HCT116 (cell line): ENCODE measurements at regions not wholly inside any gene's neighbourhood (a gene's known extent, or its start where the extent isn't known, plus 50 kb on each side); places are given as distances from the start of the nearest gene placed in this dataset.

Experiments
- CTCF ChIP-seq, 3 experiments: fragments of 200-600 bp in 1 of 3; sonication (generic) in 1 of 3; IDR thresholded peaks in 2 of 3; conservative IDR thresholded peaks in 1 of 3; 2 replicates each; pipeline ENCODE4 v1.5.1; 2012 to 2017; ENCODE audit warnings: low read depth in 2 of 3, low read length in 2 of 3, antibody characterized with exemption in 1 of 3, borderline replicate concordance in 1 of 3, control low read depth in 1 of 3, mild to moderate bottlenecking in 1 of 3, mixed read lengths in 1 of 3, mixed run types in 1 of 3, moderate library complexity in 1 of 3; ENCODE audit not compliant: insufficient read depth in 1 of 3
- EZH2 ChIP-seq: fragments of 200-600 bp; sonication (generic); IDR thresholded peaks from 2 replicates; pipeline ENCODE4 v1.6.1; 2017; ENCODE audit warnings: antibody characterized with exemption, mixed run types
- EZH2phosphoT487 ChIP-seq: fragments of 200-600 bp; IDR thresholded peaks from 2 replicates; pipeline ENCODE4 v1.6.1; 2018; ENCODE audit warnings: antibody characterized with exemption, borderline replicate concordance
- SIN3A ChIP-seq: IDR thresholded peaks from 2 replicates; pipeline ENCODE4 v1.6.1; 2012; ENCODE audit warnings: low read depth

- TF ChIP-seq CTCF (IDR thresholded peaks at IDR 0.05 in 2 of 3, conservative IDR thresholded peaks at IDR 0.05 in 1 of 3; ENCODE audit: borderline replicate concordance in 1 of 3, insufficient read depth in 1 of 3, low read depth in 2 of 3, low read length in 2 of 3): no peak
- TF ChIP-seq EZH2phosphoT487: no peak
- no peak for TF ChIP-seq SIN3A
- TF ChIP-seq EZH2: no peak
Measured at GRCh38 chr11:127307700-127308099, 307.1 kb upstream of the KIRREL3 start.
